HL-60 (cell line): ENCODE measurements at regions not wholly inside any gene's neighbourhood (a gene's known extent, or its start where the extent isn't known, plus 50 kb on each side); places are given as distances from the start of the nearest gene placed in this dataset.

ENCODE experiments used
- DNase-seq, 2 experiments: peaks; one replicate each; pipeline ENCODE4 v3.0.0-alpha.2; 2010 to 2020; ENCODE audit warnings: low read depth in 1 of 2, low spot score in 1 of 2
- H3K27ac ChIP-seq: fragments of 250-450 bp; sonication (Bioruptor Pico); replicated peaks from 2 replicates; pipeline ENCODE4 v1.5.1; 2020; ENCODE audit warnings: mild to moderate bottlenecking, moderate library complexity
- H3K27me3 ChIP-seq: fragments of 250-450 bp; sonication (Bioruptor Pico); 2 replicates; pipeline ENCODE4 v1.5.1; 2021; ENCODE audit warnings: mild to moderate bottlenecking, moderate library complexity; ENCODE audit not compliant: insufficient read depth, poor library complexity, severe bottlenecking
- H3K4me3 ChIP-seq: replicated peaks from 2 replicates; pipeline ENCODE4 v1.5.1; 2011; ENCODE audit warnings: mild to moderate bottlenecking, control low read depth, low read length; ENCODE audit not compliant: insufficient read depth
- CTCF ChIP-seq: IDR thresholded peaks from one replicate; pipeline ENCODE4 v1.5.1; 2011; ENCODE audit warnings: low read length, control low read depth, inconsistent platforms; ENCODE audit not compliant: insufficient read depth
- GABPA ChIP-seq: IDR thresholded peaks from 2 replicates; pipeline ENCODE4 v1.6.1; 2012; ENCODE audit warnings: low read depth
- POLR2AphosphoS5 ChIP-seq: IDR thresholded peaks from 2 replicates; pipeline ENCODE4 v1.6.1; 2012; ENCODE audit warnings: low read depth
- REST ChIP-seq: IDR thresholded peaks from 2 replicates; pipeline ENCODE4 v1.6.1; 2012; ENCODE audit warnings: low read depth; ENCODE audit not compliant: insufficient replicate concordance
- SPI1 ChIP-seq: IDR thresholded peaks from 2 replicates; pipeline ENCODE4 v1.6.1; 2012; ENCODE audit warnings: low read depth, mild to moderate bottlenecking, borderline replicate concordance

GRCh38 chr17:79154446-79154845 lies 79.8 kb downstream of the ENGASE start:
- Histone ChIP-seq H3K27ac (no peak overlapping the region), H3K27me3 (peaks cover 7% of the 10 kb centered on the region), H3K4me3 (no peak overlapping the region)
- TF ChIP-seq CTCF = no peak
- no peak for TF ChIP-seq GABPA
- TF ChIP-seq REST = no peak
- no peak for TF ChIP-seq POLR2AphosphoS5
- TF ChIP-seq SPI1 = no peak
- no peak for DNase-seq

DNA sequence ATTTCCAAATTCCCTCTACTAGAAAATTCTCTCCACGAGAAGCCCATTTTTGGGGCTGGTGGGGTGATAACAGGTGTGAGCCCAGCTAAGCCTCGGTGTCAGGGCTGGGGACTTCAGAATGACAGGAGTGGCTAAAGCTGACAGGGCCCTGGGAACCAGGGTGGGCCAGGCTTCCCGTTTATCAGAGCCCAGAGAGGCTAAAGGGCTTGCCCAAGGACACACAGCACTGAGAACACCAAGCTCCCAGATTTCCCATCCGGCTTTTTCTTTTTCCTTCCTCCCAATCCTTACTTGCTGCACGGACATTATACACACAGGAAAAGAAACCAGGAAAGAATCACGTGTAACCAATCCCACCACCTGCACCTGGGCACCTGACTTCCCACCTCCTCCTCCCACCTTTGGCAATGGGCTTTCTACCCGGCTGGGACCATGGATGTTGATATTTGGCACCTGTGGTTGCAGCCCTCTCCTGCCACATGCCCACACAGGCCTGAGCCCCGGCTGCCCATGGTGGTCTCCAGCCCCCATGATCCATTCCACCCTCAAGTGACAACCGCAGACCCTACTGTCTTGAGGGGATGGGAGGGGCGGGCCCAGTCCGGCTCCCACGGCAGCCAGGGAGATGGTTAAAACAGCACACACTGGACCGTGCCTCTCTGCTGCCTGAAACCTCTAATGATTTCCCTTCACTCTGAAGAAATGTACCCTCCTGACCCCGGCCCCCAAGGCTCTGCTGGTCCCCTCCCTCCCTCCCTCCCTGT lies 78.9 kb downstream of the ENGASE start:
- Histone ChIP-seq H3K27ac (no peak overlapping the region), H3K27me3 (peaks cover 7% of the 10 kb centered on the region), H3K4me3 (no peak overlapping the region)
- no peak for TF ChIP-seq SPI1
- TF ChIP-seq POLR2AphosphoS5 = no peak
- no peak for TF ChIP-seq CTCF
- no peak for TF ChIP-seq REST
- no peak for DNase-seq

DNA sequence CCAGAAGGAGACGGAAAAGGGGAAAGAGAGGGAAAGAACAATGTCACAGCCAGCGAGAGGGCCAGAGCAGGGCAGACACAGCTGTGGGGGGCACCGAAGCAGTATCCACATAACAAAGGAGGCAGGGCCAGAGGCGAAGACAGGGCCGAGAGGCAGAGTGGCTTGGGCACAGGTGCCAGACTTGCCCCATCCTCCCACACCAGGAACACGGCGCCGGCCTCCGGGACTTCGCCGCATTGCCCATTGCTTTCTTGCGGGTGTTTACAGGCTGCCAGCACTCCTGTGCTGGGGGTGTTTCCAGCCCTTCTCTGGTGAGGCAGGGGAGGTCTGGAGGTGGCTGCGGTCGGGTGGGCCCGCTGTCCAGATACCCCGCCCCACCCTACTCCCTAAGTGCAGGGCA lies 78.0 kb downstream of the ENGASE start:
- Histone ChIP-seq H3K4me3 (no peak overlapping the region), H3K27ac (no peak overlapping the region), H3K27me3 (peaks cover 5% of the 10 kb centered on the region)
- DNase-seq = no peak
- no peak for TF ChIP-seq GABPA
- TF ChIP-seq SPI1 = no peak
- TF ChIP-seq REST = no peak
- no peak for TF ChIP-seq POLR2AphosphoS5
- no peak for TF ChIP-seq CTCF
